ENCODE measurements at regions not wholly inside any gene's neighbourhood (a gene's known extent, or its start where the extent isn't known, plus 50 kb on each side); places are given as distances from the start of the nearest gene placed in this dataset.

- peaks cover 0 to 2% (median 2%) of the 10 kb centered on the region in 3 donors for H3K27me3 Mint-ChIP-seq (ENCODE audit: low read depth in 3 of 3)
- no peak overlapping the region for H3K4me3 Mint-ChIP-seq
- no peaks in the 10 kb centered on the region for H3K4me1 Mint-ChIP-seq
- H3K36me3 Mint-ChIP-seq: no peaks in the 10 kb centered on the region
- peaks cover 0 to 2% (median 0%) of the 10 kb centered on the region in 6 donors for H3K9me3 Mint-ChIP-seq
- H3K27ac Mint-ChIP-seq: no peak overlapping the region
- no peak for DNase-seq
Measured at GRCh38 chr12:24487606-24488005, 461.3 kb downstream of the BCAT1 start.

GRCh38 chr12:24483732-24484131, 465.2 kb downstream of the BCAT1 start:
- Mint-ChIP-seq H3K36me3 (no peaks in the 10 kb centered on the region), H3K27me3 (ENCODE audit: low read depth in 3 of 3) (peaks cover 0 to 4% (median 0%) of the 10 kb centered on the region in 3 donors), H3K4me3 (no peak overlapping the region), H3K4me1 (no peaks in the 10 kb centered on the region), H3K27ac (no peak overlapping the region), H3K9me3 (peaks cover 0 to 4% (median 0%) of the 10 kb centered on the region in 6 donors)
- DNase-seq: no peak

GRCh38 chr12:24482882-24483604, 465.9 kb downstream of the BCAT1 start:
- no peaks in the 10 kb centered on the region for H3K36me3 Mint-ChIP-seq
- H3K4me1 Mint-ChIP-seq: no peaks in the 10 kb centered on the region
- H3K9me3 Mint-ChIP-seq: peaks cover 0 to 6% (median 0%) of the 10 kb centered on the region in 6 donors
- H3K27me3 Mint-ChIP-seq (ENCODE audit: low read depth in 3 of 3): peaks cover 0 to 4% (median 0%) of the 10 kb centered on the region in 3 donors
- H3K27ac Mint-ChIP-seq: no peak overlapping the region
- H3K4me3 Mint-ChIP-seq: no peak overlapping the region
- DNase-seq: no peak

- no peak overlapping the region for H3K27ac Mint-ChIP-seq
Measured at GRCh38 chr12:24482044-24482443, 466.9 kb downstream of the BCAT1 start.

GRCh38 chr12:24480766-24481449, 468.0 kb downstream of the BCAT1 start:
- Mint-ChIP-seq H3K4me3 (no peak overlapping the region), H3K27me3 (ENCODE audit: low read depth in 3 of 3) (peaks cover 0 to 4% (median 2%) of the 10 kb centered on the region in 3 donors), H3K36me3 (no peaks in the 10 kb centered on the region), H3K9me3 (peaks cover 0 to 6% (median 0%) of the 10 kb centered on the region in 6 donors), H3K27ac (no peak overlapping the region), H3K4me1 (no peaks in the 10 kb centered on the region)
- no peak for DNase-seq

More at GRCh38 chr12:24482044-24482443, 466.9 kb downstream of the BCAT1 start:
- Mint-ChIP-seq H3K27me3 (ENCODE audit: low read depth in 3 of 3) (peaks cover 0 to 4% (median 0%) of the 10 kb centered on the region in 3 donors), H3K4me3 (no peak overlapping the region), H3K9me3 (peaks cover 0 to 6% (median 0%) of the 10 kb centered on the region in 6 donors), H3K36me3 (no peaks in the 10 kb centered on the region), H3K4me1 (no peaks in the 10 kb centered on the region)
- no peak for DNase-seq

- Mint-ChIP-seq H3K4me1 (no peaks in the 10 kb centered on the region), H3K4me3 (no peak overlapping the region), H3K36me3 (no peaks in the 10 kb centered on the region), H3K27me3 (ENCODE audit: low read depth in 3 of 3) (peaks cover 0 to 2% (median 1%) of the 10 kb centered on the region in 3 donors), H3K27ac (no peak overlapping the region), H3K9me3 (peaks cover 0 to 4% (median 0%) of the 10 kb centered on the region in 6 donors)
- DNase-seq: no peak
Measured at GRCh38 chr12:24479131-24479530, 469.8 kb downstream of the BCAT1 start.

- H3K4me1 Mint-ChIP-seq: no peaks in the 10 kb centered on the region
- no peak overlapping the region for H3K27ac Mint-ChIP-seq
Measured at GRCh38 chr12:24478254-24478653, 470.6 kb downstream of the BCAT1 start.

GRCh38 chr12:24476310-24476709, 472.6 kb downstream of the BCAT1 start:
- H3K27ac Mint-ChIP-seq: no peak overlapping the region
- H3K4me3 Mint-ChIP-seq: no peak overlapping the region
- H3K27me3 Mint-ChIP-seq (ENCODE audit: low read depth in 3 of 3): peaks cover 0 to 2% (median 0%) of the 10 kb centered on the region in 3 donors
- peaks cover 0 to 4% (median 0%) of the 10 kb centered on the region in 6 donors for H3K9me3 Mint-ChIP-seq
- H3K4me1 Mint-ChIP-seq: no peaks in the 10 kb centered on the region
- no peak for DNase-seq
- H3K36me3 Mint-ChIP-seq: no peaks in the 10 kb centered on the region

More at GRCh38 chr12:24478254-24478653, 470.6 kb downstream of the BCAT1 start:
- Mint-ChIP-seq H3K4me3 (no peak overlapping the region), H3K9me3 (peaks cover 0 to 4% (median 0%) of the 10 kb centered on the region in 6 donors), H3K27me3 (ENCODE audit: low read depth in 3 of 3) (peaks cover 0 to 2% (median 1%) of the 10 kb centered on the region in 3 donors), H3K36me3 (no peaks in the 10 kb centered on the region)
- no peak for DNase-seq

GRCh38 chr12:24475337-24475736, 473.6 kb downstream of the BCAT1 start:
- no peaks in the 10 kb centered on the region for H3K36me3 Mint-ChIP-seq
- no peak overlapping the region for H3K4me3 Mint-ChIP-seq
- peaks cover 0 to 2% (median 0%) of the 10 kb centered on the region in 6 donors for H3K9me3 Mint-ChIP-seq

GRCh38 chr12:24473097-24473496, 475.8 kb downstream of the BCAT1 start:
- Mint-ChIP-seq H3K9me3 (peaks cover 0 to 3% (median 0%) of the 10 kb centered on the region in 6 donors), H3K27ac (no peak overlapping the region), H3K27me3 (ENCODE audit: low read depth in 3 of 3) (peaks cover 0 to 2% (median 0%) of the 10 kb centered on the region in 3 donors), H3K4me3 (no peak overlapping the region), H3K36me3 (no peaks in the 10 kb centered on the region), H3K4me1 (no peaks in the 10 kb centered on the region)
- no peak for DNase-seq

More at GRCh38 chr12:24475337-24475736, 473.6 kb downstream of the BCAT1 start:
- H3K27ac Mint-ChIP-seq: no peak overlapping the region
- H3K27me3 Mint-ChIP-seq (ENCODE audit: low read depth in 3 of 3): peaks cover 0 to 2% (median 0%) of the 10 kb centered on the region in 3 donors
- DNase-seq: no peak
- H3K4me1 Mint-ChIP-seq: no peaks in the 10 kb centered on the region

- peaks cover 0 to 1% (median 0%) of the 10 kb centered on the region in 3 donors for H3K27me3 Mint-ChIP-seq (ENCODE audit: low read depth in 3 of 3)
- H3K36me3 Mint-ChIP-seq: no peaks in the 10 kb centered on the region
- peaks cover 0 to 3% (median 0%) of the 10 kb centered on the region in 6 donors for H3K9me3 Mint-ChIP-seq
- H3K27ac Mint-ChIP-seq: no peak overlapping the region
- DNase-seq: no peak
- no peaks in the 10 kb centered on the region for H3K4me1 Mint-ChIP-seq
- H3K4me3 Mint-ChIP-seq: no peak overlapping the region
Measured at GRCh38 chr12:24470050-24470449, 478.9 kb downstream of the BCAT1 start.

- no peak overlapping the region for H3K27ac Mint-ChIP-seq
- H3K4me3 Mint-ChIP-seq: no peak overlapping the region
- no peak for DNase-seq
- H3K36me3 Mint-ChIP-seq: no peaks in the 10 kb centered on the region
- peaks cover 0 to 3% (median 0%) of the 10 kb centered on the region in 6 donors for H3K9me3 Mint-ChIP-seq
- H3K27me3 Mint-ChIP-seq (ENCODE audit: low read depth in 3 of 3): peaks cover 0 to 1% (median 0%) of the 10 kb centered on the region in 3 donors
- no peaks in the 10 kb centered on the region for H3K4me1 Mint-ChIP-seq
Measured at GRCh38 chr12:24469089-24469488, 479.8 kb downstream of the BCAT1 start.

- Mint-ChIP-seq H3K4me1 (no peaks in the 10 kb centered on the region), H3K27ac (no peak overlapping the region), H3K36me3 (no peaks in the 10 kb centered on the region), H3K9me3 (peaks cover 0 to 7% (median 0%) of the 10 kb centered on the region in 6 donors), H3K27me3 (ENCODE audit: low read depth in 3 of 3) (peaks cover 0 to 1% (median 0%) of the 10 kb centered on the region in 3 donors), H3K4me3 (no peak overlapping the region)
- DNase-seq: no peak
Measured at GRCh38 chr12:24467226-24467625, 481.7 kb downstream of the BCAT1 start.

- no peaks in the 10 kb centered on the region for H3K4me1 Mint-ChIP-seq
- no peak for DNase-seq
- no peaks in the 10 kb centered on the region for H3K36me3 Mint-ChIP-seq
- no peak overlapping the region for H3K4me3 Mint-ChIP-seq
- H3K27ac Mint-ChIP-seq: no peak overlapping the region
- peaks cover 0 to 4% (median 0%) of the 10 kb centered on the region in 6 donors for H3K9me3 Mint-ChIP-seq
- peaks cover 0 to 1% (median 0%) of the 10 kb centered on the region in 3 donors for H3K27me3 Mint-ChIP-seq (ENCODE audit: low read depth in 3 of 3)
Measured at GRCh38 chr12:24463375-24463774, 485.5 kb downstream of the BCAT1 start.

All from immature natural killer cell (primary cell).